Endodermal cell (in vitro differentiated cells): ENCODE measurements at regions not wholly inside any gene's neighbourhood (a gene's known extent, or its start where the extent isn't known, plus 50 kb on each side); places are given as distances from the start of the nearest gene placed in this dataset.

ENCODE experiments used
- DNase-seq: peaks from one replicate; pipeline ENCODE4 v3.0.0-alpha.2; 2017
- H3K27ac ChIP-seq: 2 replicates; pipeline ENCODE4 v1.5.1; 2013; ENCODE audit warnings: mild to moderate bottlenecking, low read depth, low read length, moderate library complexity
- H3K27me3 ChIP-seq: 2 replicates; pipeline ENCODE4 v1.6.1; 2013; ENCODE audit warnings: mild to moderate bottlenecking, low read length, moderate library complexity; ENCODE audit not compliant: insufficient read depth, control insufficient read depth, poor library complexity, severe bottlenecking
- H3K36me3 ChIP-seq: 2 replicates; pipeline ENCODE4 v1.7.0; 2013; ENCODE audit warnings: mild to moderate bottlenecking, low read length, moderate library complexity; ENCODE audit not compliant: control insufficient read depth, insufficient read depth
- H3K4me1 ChIP-seq: one replicate; pipeline ENCODE4 v1.7.0; 2013; ENCODE audit warnings: low read length; ENCODE audit not compliant: control insufficient read depth, insufficient read depth
- H3K4me3 ChIP-seq: 2 replicates; pipeline ENCODE4 v1.5.1; 2013; ENCODE audit warnings: mild to moderate bottlenecking, low read length, moderate library complexity
- H3K9ac ChIP-seq: 2 replicates; pipeline ENCODE4 v1.6.1; 2013; ENCODE audit warnings: mild to moderate bottlenecking, low read length, moderate library complexity; ENCODE audit not compliant: poor library complexity, severe bottlenecking; ENCODE audit errors: extremely low read depth
- H3K9me3 ChIP-seq: 2 replicates; pipeline ENCODE4 v1.6.1; 2013; ENCODE audit warnings: mild to moderate bottlenecking, low read length, moderate library complexity; ENCODE audit not compliant: control insufficient read depth
- H3K27ac Mint-ChIP-seq: 2 replicates; pipeline ENCODE4 v1.8.0; 2020; ENCODE audit warnings: mixed read lengths
- H3K27me3 Mint-ChIP-seq: 2 replicates; pipeline ENCODE4 v1.8.0; 2021; ENCODE audit warnings: mild to moderate bottlenecking, mixed read lengths; ENCODE audit not compliant: insufficient read depth
- H3K36me3 Mint-ChIP-seq: 2 replicates; pipeline ENCODE4 v1.8.0; 2020; ENCODE audit warnings: low read depth, mixed read lengths
- H3K4me1 Mint-ChIP-seq: 2 replicates; pipeline ENCODE4 v1.8.0; 2020; ENCODE audit warnings: mixed read lengths
- H3K4me3 Mint-ChIP-seq: 2 replicates; pipeline ENCODE4 v1.8.0; 2020; ENCODE audit warnings: mild to moderate bottlenecking, moderate library complexity, mixed read lengths
- H3K9me3 Mint-ChIP-seq: 2 replicates; pipeline ENCODE4 v1.8.0; 2020; ENCODE audit warnings: mild to moderate bottlenecking, mixed read lengths
- WGBS, 2 experiments: methylation state at CpG; one replicate each; pipeline versions ENCODE4 v1.1.5 to v1.1.7; 2013; ENCODE audit warnings: missing lambda C conversion rate in 2 of 2, mixed read lengths in 1 of 2; ENCODE audit not compliant: insufficient coverage in 1 of 2, insufficient read length in 1 of 2; 5-methylcytosine and 5-hydroxymethylcytosine counted together
- TF ChIP-seq, protein P1 (sequence below): fragments of 200-600 bp; sonication (generic); conservative IDR thresholded peaks from 2 replicates; pipeline ENCODE4 v1.5.0; 2021; ENCODE audit warnings: antibody characterized with exemption, mild to moderate bottlenecking

DNA sequence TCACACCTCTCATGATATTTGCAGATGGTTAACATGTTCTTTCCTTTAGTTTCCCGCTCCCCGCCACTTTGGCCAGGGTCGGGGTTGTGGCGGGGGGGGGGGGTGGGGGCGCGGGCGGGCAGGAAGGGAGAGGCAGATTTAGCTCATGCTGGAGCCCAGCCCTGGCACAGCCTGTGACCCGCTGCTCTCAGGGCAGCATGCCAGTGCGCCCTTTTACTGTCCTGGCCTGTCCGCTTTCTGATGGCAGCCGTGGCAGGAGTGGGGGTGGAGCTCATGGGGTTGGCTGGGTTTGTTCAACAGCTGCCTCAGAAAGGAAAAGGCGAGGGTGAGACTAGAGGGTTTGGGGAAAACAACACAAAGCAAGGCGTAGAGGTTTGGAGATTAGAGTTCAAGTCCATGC is 56.1 kb downstream of the TNP1 start:
- H3K4me3 Mint-ChIP-seq: no peak overlapping the region
- TF ChIP-seq, protein P1, sequence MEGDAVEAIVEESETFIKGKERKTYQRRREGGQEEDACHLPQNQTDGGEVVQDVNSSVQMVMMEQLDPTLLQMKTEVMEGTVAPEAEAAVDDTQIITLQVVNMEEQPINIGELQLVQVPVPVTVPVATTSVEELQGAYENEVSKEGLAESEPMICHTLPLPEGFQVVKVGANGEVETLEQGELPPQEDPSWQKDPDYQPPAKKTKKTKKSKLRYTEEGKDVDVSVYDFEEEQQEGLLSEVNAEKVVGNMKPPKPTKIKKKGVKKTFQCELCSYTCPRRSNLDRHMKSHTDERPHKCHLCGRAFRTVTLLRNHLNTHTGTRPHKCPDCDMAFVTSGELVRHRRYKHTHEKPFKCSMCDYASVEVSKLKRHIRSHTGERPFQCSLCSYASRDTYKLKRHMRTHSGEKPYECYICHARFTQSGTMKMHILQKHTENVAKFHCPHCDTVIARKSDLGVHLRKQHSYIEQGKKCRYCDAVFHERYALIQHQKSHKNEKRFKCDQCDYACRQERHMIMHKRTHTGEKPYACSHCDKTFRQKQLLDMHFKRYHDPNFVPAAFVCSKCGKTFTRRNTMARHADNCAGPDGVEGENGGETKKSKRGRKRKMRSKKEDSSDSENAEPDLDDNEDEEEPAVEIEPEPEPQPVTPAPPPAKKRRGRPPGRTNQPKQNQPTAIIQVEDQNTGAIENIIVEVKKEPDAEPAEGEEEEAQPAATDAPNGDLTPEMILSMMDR: no peak
- no peak for DNase-seq
- H3K27me3 ChIP-seq: no peaks in the 10 kb centered on the region
- H3K27ac ChIP-seq: no peak overlapping the region
- H3K9me3 ChIP-seq: no peaks in the 10 kb centered on the region
- H3K27ac Mint-ChIP-seq: no peak overlapping the region
- no peaks in the 10 kb centered on the region for H3K36me3 ChIP-seq
- no peaks in the 10 kb centered on the region for H3K36me3 Mint-ChIP-seq
- no peaks in the 10 kb centered on the region for H3K4me1 ChIP-seq
- H3K9me3 Mint-ChIP-seq: no peaks in the 10 kb centered on the region
- no peaks in the 10 kb centered on the region for H3K27me3 Mint-ChIP-seq
- H3K4me1 Mint-ChIP-seq: no peaks in the 10 kb centered on the region
- no peak overlapping the region for H3K9ac ChIP-seq
- H3K4me3 ChIP-seq: no peak overlapping the region
- WGBS, 2 experiments: 90% methylated on average over 5 to 6 of the region's 13 CpGs

DNA sequence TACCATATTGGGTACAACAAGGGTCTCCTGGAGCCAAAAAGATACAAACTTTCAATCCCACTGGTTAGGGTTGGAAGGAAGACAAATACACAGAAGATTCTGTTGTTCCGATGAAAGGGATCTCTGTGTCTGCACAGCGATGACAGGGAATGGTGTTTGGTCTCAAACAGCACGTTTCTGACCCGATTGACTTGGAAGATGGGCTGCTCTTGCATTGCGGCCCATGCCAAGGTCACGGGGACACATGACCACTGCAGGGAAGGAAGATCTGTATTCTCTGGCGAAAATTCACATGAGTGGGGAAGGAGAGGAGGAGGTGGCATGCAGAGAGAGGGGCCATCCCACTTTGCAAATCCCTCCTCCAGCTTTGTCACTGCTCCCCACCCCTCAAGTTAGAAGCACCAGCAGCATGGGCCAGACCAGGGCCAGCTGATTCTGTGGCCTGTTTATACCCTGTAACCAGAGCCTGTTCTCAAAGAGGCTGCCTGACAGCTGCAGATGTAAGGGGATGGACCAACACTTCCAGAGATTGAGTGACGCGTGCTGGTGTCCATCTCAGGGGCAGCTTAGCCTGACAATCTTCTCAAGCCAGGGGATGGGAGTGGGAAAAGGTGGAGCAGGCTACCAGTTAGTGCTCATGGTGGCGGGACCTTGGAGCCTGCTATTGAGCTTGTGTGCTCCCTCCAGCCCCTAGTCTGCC is 57.2 kb downstream of the TNP1 start:
- Histone ChIP-seq H3K4me3 (no peak overlapping the region), H3K4me1 (no peaks in the 10 kb centered on the region), H3K27me3 (no peaks in the 10 kb centered on the region), H3K9me3 (peaks cover 5% of the 10 kb centered on the region), H3K36me3 (no peaks in the 10 kb centered on the region), H3K27ac (no peak overlapping the region), H3K9ac (no peak overlapping the region)
- no peaks in the 10 kb centered on the region for H3K36me3 Mint-ChIP-seq
- H3K4me3 Mint-ChIP-seq: no peak overlapping the region
- WGBS, 2 experiments: 95 to 96% methylated on average over 6 to 10 of the region's 10 CpGs
- H3K27ac Mint-ChIP-seq: no peak overlapping the region
- no peak for DNase-seq
- TF ChIP-seq, protein P1: no peak
- no peaks in the 10 kb centered on the region for H3K9me3 Mint-ChIP-seq
- H3K27me3 Mint-ChIP-seq: peaks cover 2% of the 10 kb centered on the region
- no peaks in the 10 kb centered on the region for H3K4me1 Mint-ChIP-seq

DNA sequence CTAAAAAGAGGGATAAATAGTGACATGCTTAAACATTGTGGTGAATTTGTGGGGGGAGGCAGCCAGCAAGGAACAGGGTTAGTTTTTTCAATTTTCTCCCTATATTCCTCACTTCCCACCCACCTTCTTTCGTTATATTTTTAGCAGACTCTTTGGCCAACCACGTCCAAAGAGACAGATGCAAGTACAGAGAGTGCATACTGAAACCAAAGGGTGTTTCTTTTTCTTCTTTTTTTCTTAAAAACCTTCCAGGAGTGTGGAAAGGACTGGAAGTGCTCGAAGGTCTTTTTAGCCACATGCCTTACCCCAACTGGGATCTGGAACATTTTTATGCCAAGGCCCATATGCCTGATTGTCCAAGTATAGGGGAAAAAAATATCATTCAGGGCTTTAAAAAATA is 59.0 kb downstream of the TNP1 start:
- WGBS, 2 experiments: 92% methylated on average over 3 of the region's 3 CpGs; no CpG with 5 or more reads in 1 of the 2 experiments
- no peak overlapping the region for H3K4me3 Mint-ChIP-seq
- no peak for DNase-seq
- H3K27me3 Mint-ChIP-seq: peaks cover 2% of the 10 kb centered on the region
- no peaks in the 10 kb centered on the region for H3K36me3 Mint-ChIP-seq
- TF ChIP-seq, protein P1: no peak
- Histone ChIP-seq H3K9me3 (peaks cover 6% of the 10 kb centered on the region), H3K27me3 (no peaks in the 10 kb centered on the region), H3K4me1 (no peaks in the 10 kb centered on the region), H3K9ac (no peak overlapping the region), H3K4me3 (no peak overlapping the region), H3K27ac (no peak overlapping the region), H3K36me3 (no peaks in the 10 kb centered on the region)
- peaks cover 5% of the 10 kb centered on the region for H3K4me1 Mint-ChIP-seq
- H3K9me3 Mint-ChIP-seq: no peaks in the 10 kb centered on the region
- no peak overlapping the region for H3K27ac Mint-ChIP-seq
